ENCODE measurements at regions not wholly inside any gene's neighbourhood (a gene's known extent, or its start where the extent isn't known, plus 50 kb on each side); places are given as distances from the start of the nearest gene placed in this dataset.

DNA sequence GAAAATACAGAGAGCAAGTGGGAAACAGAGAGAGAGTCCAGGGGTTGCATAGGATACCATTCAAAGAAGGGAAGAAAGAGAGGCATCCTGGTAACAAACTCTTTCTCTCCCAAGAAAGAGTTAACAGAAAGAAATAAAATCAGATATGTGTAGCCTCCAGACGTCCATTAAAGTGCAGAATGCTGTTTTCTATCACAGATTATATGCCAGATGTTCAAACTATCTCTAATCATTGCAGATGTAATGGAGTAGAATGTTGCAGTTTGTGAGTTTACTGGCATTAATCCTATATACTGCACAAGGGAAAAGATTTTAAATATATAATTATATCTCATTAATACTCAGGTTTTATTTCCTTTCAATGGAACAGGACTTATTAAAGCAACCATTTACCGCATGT lies 369.4 kb downstream of the ZNF536 start:
- no peaks in the 10 kb centered on the region for H3K36me3 Mint-ChIP-seq
- ATAC-seq, result no peak
- DNase-seq (ENCODE audit: low spot score in 2 of 2), result no peak
- no peaks in the 10 kb centered on the region for H3K9me3 Mint-ChIP-seq
- no peak overlapping the region for H3K27ac Mint-ChIP-seq

- DNase-seq (ENCODE audit: low spot score in 2 of 2), result no peak
These were observed 367.2 kb downstream of the ZNF536 start for GRCh38 chr19:30739394-30739793.

GRCh38 chr19:30738047-30738446 lies 365.9 kb downstream of the ZNF536 start:
- ATAC-seq (no peak), DNase-seq (ENCODE audit: low spot score in 2 of 2) (no peak)
- Mint-ChIP-seq H3K9me3 (no peaks in the 10 kb centered on the region), H3K27ac (no peak overlapping the region), H3K36me3 (no peaks in the 10 kb centered on the region)

More at GRCh38 chr19:30739394-30739793, 367.2 kb downstream of the ZNF536 start:
- Mint-ChIP-seq H3K9me3 (no peaks in the 10 kb centered on the region), H3K36me3 (no peaks in the 10 kb centered on the region), H3K27ac (no peak overlapping the region)
- no peak for ATAC-seq

- H3K36me3 Mint-ChIP-seq, result no peaks in the 10 kb centered on the region
- DNase-seq (ENCODE audit: low spot score in 2 of 2) (no peak), ATAC-seq (no peak)
- no peak overlapping the region for H3K27ac Mint-ChIP-seq
- no peaks in the 10 kb centered on the region for H3K9me3 Mint-ChIP-seq
These were observed 362.5 kb downstream of the ZNF536 start for GRCh38 chr19:30734669-30735068.

DNA sequence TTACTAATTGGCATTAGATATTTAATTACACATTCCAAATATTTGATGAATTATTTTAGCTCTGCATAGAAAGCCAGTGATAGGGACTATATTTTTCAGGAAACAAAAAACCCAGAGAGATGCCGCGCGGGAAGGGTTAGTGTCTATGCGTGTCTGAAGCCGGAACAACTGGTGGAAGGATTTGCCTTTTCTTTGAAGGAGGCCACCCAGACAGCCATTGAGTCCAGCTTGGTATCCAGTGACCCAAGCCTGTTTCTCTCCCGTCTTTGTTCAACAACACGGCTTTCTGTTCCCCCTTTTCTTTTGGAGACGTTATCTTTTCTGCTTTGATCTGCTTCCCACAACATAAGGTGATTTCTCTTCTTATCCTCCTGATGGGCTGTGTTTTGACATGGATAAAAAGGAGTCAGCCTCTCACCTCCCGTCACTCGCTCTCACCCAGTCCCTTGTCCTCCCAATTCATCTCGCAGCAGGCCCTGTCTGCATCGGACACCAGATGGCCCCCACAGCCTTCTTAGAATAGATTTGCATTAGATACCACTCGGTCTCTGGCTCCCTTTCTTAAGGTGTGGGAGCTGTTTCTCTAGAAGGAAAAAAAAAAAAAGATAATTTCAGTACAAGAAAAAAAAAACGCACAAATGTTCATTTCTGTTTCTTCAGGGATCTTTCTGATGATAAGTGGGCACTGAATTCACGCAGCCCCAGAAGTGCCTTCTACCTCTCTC lies 361.8 kb downstream of the ZNF536 start:
- ATAC-seq (no peak), DNase-seq (ENCODE audit: low spot score in 2 of 2) (no peak)
- no peak overlapping the region for H3K27ac Mint-ChIP-seq
- no peaks in the 10 kb centered on the region for H3K36me3 Mint-ChIP-seq
- H3K9me3 Mint-ChIP-seq, result no peaks in the 10 kb centered on the region

GRCh38 chr19:30731591-30731990 lies 359.4 kb downstream of the ZNF536 start:
- H3K27ac Mint-ChIP-seq, result no peak overlapping the region

GRCh38 chr19:30729451-30729850 lies 357.3 kb downstream of the ZNF536 start:
- Mint-ChIP-seq H3K36me3 (no peaks in the 10 kb centered on the region), H3K27ac (no peak overlapping the region), H3K9me3 (no peaks in the 10 kb centered on the region)
- ATAC-seq (no peak), DNase-seq (ENCODE audit: low spot score in 2 of 2) (no peak)

More at GRCh38 chr19:30731591-30731990, 359.4 kb downstream of the ZNF536 start:
- H3K36me3 Mint-ChIP-seq, result no peaks in the 10 kb centered on the region
- ATAC-seq (no peak), DNase-seq (ENCODE audit: low spot score in 2 of 2) (no peak)
- H3K9me3 Mint-ChIP-seq, result no peaks in the 10 kb centered on the region

DNA sequence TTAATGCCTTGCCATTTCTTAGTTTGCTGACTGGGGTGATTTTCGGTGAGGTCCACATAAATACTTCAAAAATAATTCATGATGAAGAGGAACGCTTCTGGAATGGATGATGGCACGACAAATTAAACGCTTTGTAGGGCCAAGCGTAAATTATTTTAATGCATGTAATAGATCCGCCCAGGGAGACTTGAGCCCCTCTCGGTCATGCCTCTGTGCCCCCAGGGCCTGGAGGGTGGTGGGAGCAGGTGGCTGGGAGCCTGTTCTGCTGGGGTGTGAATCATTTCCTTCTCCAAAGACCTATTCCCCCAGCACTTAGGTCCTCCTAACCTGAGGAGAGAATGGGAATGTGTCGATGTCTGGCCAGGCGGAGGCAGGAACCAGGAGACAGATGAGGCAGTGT lies 350.6 kb downstream of the ZNF536 start:
- no peaks in the 10 kb centered on the region for H3K36me3 Mint-ChIP-seq
- H3K27ac Mint-ChIP-seq, result no peak overlapping the region
- no peaks in the 10 kb centered on the region for H3K9me3 Mint-ChIP-seq
- ATAC-seq (no peak), DNase-seq (ENCODE audit: low spot score in 2 of 2) (no peak)

DNA sequence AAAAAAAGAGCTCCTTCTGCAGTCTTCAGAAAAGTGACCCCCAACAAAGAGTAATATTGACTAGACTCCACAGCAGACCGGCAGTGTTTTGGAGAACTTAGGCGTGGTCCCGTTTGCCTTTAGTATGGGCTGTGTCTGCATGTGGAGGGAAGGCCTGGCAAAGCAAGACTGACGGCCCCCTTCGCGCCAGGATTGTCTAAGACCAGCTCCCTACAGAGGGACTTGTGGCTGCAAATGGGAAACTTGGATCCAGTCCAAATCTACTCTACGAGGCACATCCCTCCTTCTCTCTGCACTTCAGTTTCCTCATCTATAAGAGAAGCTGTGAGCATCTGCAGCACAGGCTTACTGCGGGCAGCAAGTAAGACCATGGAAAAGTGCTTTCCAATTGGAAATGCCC lies 350.0 kb downstream of the ZNF536 start:
- H3K36me3 Mint-ChIP-seq, result no peaks in the 10 kb centered on the region
- DNase-seq (ENCODE audit: low spot score in 2 of 2), result no peak
- H3K27ac Mint-ChIP-seq, result no peak overlapping the region
- H3K9me3 Mint-ChIP-seq, result no peaks in the 10 kb centered on the region
- no peak for ATAC-seq

DNA sequence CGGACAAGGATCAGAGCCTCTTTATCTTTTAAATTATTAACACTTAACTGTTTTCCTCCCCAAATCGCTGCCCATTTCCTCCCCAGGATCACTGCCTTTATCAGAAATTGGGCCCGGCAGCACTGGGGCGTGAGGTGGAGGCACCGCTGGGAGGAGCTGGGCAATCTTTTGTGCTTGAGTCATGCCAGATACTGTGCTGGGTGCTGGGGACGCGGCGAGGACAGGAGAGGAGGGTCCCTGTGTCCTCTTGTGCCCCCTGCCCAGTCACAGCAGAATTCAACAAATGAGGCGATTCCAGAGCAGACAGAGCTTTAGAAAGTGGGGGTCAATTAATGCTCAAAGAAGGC lies 347.8 kb downstream of the ZNF536 start:
- ATAC-seq, result peak in 1 of 2 donors; percentile 34
- no peak overlapping the region for H3K27ac Mint-ChIP-seq
- no peaks in the 10 kb centered on the region for H3K36me3 Mint-ChIP-seq
- no peaks in the 10 kb centered on the region for H3K9me3 Mint-ChIP-seq
- DNase-seq (ENCODE audit: low spot score in 2 of 2), result no peak

- ATAC-seq (peak; percentile 40 to 76), DNase-seq (ENCODE audit: low spot score in 2 of 2) (peak in 1 of 2 donors; percentile 28)
- Mint-ChIP-seq H3K27ac (no peak overlapping the region), H3K36me3 (no peaks in the 10 kb centered on the region), H3K9me3 (no peaks in the 10 kb centered on the region)
These were observed 347.2 kb downstream of the ZNF536 start for GRCh38 chr19:30719189-30719998.

DNA sequence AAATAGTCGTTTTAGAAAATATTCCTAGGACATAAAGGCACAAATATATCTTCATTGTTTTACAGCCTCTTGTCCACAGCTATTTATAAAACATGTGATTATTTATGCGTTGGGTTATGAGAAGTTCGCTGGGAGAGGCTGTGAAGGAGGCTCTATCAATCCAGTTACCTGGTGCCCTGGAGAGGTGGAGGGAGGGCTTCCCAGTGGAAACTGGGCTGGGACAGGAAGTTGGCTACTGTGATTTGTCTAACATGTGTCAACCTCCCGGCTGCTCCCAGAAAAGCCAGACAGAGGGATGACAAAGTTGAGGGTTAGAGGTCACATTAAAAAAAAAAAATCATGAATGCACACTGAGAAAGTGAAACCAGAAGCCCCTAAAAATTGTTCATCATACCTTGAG lies 346.5 kb downstream of the ZNF536 start:
- H3K9me3 Mint-ChIP-seq, result no peaks in the 10 kb centered on the region
- H3K36me3 Mint-ChIP-seq, result no peaks in the 10 kb centered on the region
- no peak overlapping the region for H3K27ac Mint-ChIP-seq
- no peak for DNase-seq (ENCODE audit: low spot score in 2 of 2)
- no peak for ATAC-seq

- no peak for ATAC-seq
- Mint-ChIP-seq H3K36me3 (no peaks in the 10 kb centered on the region), H3K27ac (no peak overlapping the region), H3K9me3 (no peaks in the 10 kb centered on the region)
- no peak for DNase-seq (ENCODE audit: low spot score in 2 of 2)
These were observed 345.8 kb downstream of the ZNF536 start for GRCh38 chr19:30718014-30718413.

GRCh38 chr19:30717381-30717780 lies 345.2 kb downstream of the ZNF536 start:
- Mint-ChIP-seq H3K9me3 (no peaks in the 10 kb centered on the region), H3K36me3 (no peaks in the 10 kb centered on the region), H3K27ac (no peak overlapping the region)
- DNase-seq (ENCODE audit: low spot score in 2 of 2) (no peak), ATAC-seq (no peak)

- Mint-ChIP-seq H3K27ac (no peak overlapping the region), H3K36me3 (no peaks in the 10 kb centered on the region), H3K9me3 (no peaks in the 10 kb centered on the region)
- ATAC-seq (no peak), DNase-seq (ENCODE audit: low spot score in 2 of 2) (no peak)
These were observed 340.5 kb downstream of the ZNF536 start for GRCh38 chr19:30712431-30713337.

GRCh38 chr19:30711826-30712225 lies 339.6 kb downstream of the ZNF536 start:
- ATAC-seq, result no peak
- DNase-seq (ENCODE audit: low spot score in 2 of 2), result no peak
- no peaks in the 10 kb centered on the region for H3K9me3 Mint-ChIP-seq
- no peak overlapping the region for H3K27ac Mint-ChIP-seq
- H3K36me3 Mint-ChIP-seq, result no peaks in the 10 kb centered on the region

- no peak for ATAC-seq
These were observed 339.1 kb downstream of the ZNF536 start for GRCh38 chr19:30711296-30711695.

More at GRCh38 chr19:30711296-30711695, 339.1 kb downstream of the ZNF536 start:
- no peak for DNase-seq (ENCODE audit: low spot score in 2 of 2)
- no peak overlapping the region for H3K27ac Mint-ChIP-seq
- H3K36me3 Mint-ChIP-seq, result no peaks in the 10 kb centered on the region
- no peaks in the 10 kb centered on the region for H3K9me3 Mint-ChIP-seq
